SU-DHL-6 (cell line): ENCODE measurements at regions not wholly inside any gene's neighbourhood (a gene's known extent, or its start where the extent isn't known, plus 50 kb on each side); places are given as distances from the start of the nearest gene placed in this dataset.

Experiments used
- CTCF ChIP-seq: fragments of 200-600 bp; sonication (generic); IDR thresholded peaks from one replicate; pipeline ENCODE4 v1.5.1; 2017; ENCODE audit warnings: antibody characterized with exemption, mild to moderate bottlenecking, low read length, moderate library complexity; ENCODE audit not compliant: insufficient read depth, poor library complexity, severe bottlenecking
- EZH2phosphoT487 ChIP-seq: fragments of 200-600 bp; sonication (generic), shearing (Covaris generic); conservative IDR thresholded peaks from 2 replicates; pipeline ENCODE4 v1.6.1; 2018; ENCODE audit warnings: mild to moderate bottlenecking, antibody characterized with exemption, low read length, moderate library complexity, mixed read lengths

- no peak for TF ChIP-seq CTCF
- TF ChIP-seq EZH2phosphoT487: no peak
These were observed 140.2 kb upstream of the PJA1 start for GRCh38 chrX:69305333-69306062.
